Mucosa of rectum (tissue), 2 donors: ENCODE measurements at regions not wholly inside any gene's neighbourhood (a gene's known extent, or its start where the extent isn't known, plus 50 kb on each side); places are given as distances from the start of the nearest gene placed in this dataset.

Experiments used
- H3K27ac ChIP-seq, 2 donors: one replicate each; pipeline ENCODE4 v1.7.0; 2013; ENCODE audit warnings: inconsistent platforms in 2 of 2, low read depth in 2 of 2, low read length in 2 of 2
- H3K27me3 ChIP-seq, 2 donors: one replicate each; pipeline ENCODE4 v1.7.0; 2013; ENCODE audit warnings: low read length in 2 of 2; ENCODE audit not compliant: control insufficient read depth in 2 of 2, insufficient read depth in 2 of 2
- H3K36me3 ChIP-seq, 2 donors: one replicate each; pipeline ENCODE4 v1.7.0; 2013; ENCODE audit warnings: low read length in 2 of 2; ENCODE audit not compliant: control insufficient read depth in 2 of 2, insufficient read depth in 2 of 2
- H3K4me1 ChIP-seq, 2 donors: one replicate each; pipeline ENCODE4 v1.7.0; 2013; ENCODE audit warnings: low read length in 2 of 2, mild to moderate bottlenecking in 1 of 2; ENCODE audit not compliant: control insufficient read depth in 2 of 2, insufficient read depth in 2 of 2
- H3K4me3 ChIP-seq, 2 donors: one replicate each; pipeline ENCODE4 v1.7.0; 2013; ENCODE audit warnings: low read length in 2 of 2
- H3K9ac ChIP-seq, 2 donors: one replicate each; pipeline ENCODE4 v1.7.0; 2013; ENCODE audit warnings: low read length in 2 of 2, low read depth in 1 of 2, mild to moderate bottlenecking in 1 of 2
- H3K9me3 ChIP-seq, 2 donors: one replicate each; pipeline ENCODE4 v1.7.0; 2013; ENCODE audit warnings: low read length in 2 of 2; ENCODE audit not compliant: control insufficient read depth in 2 of 2
- donor health status: healthy.
- donor health status: Normal muscosa, but diverticular disease.

GRCh38 chr6:1136827-1137226 lies 175.1 kb upstream of the FOXQ1 start:
- Histone ChIP-seq H3K4me3 (no peak overlapping the region), H3K27me3 (no peaks in the 10 kb centered on the region), H3K9ac (no peak overlapping the region), H3K9me3 (no peaks in the 10 kb centered on the region), H3K4me1 (no peaks in the 10 kb centered on the region), H3K27ac (no peak overlapping the region), H3K36me3 (no peaks in the 10 kb centered on the region)

- no peak overlapping the region for H3K4me3 ChIP-seq
- H3K4me1 ChIP-seq = no peaks in the 10 kb centered on the region
- H3K9ac ChIP-seq = no peak overlapping the region
- no peaks in the 10 kb centered on the region for H3K36me3 ChIP-seq
- no peak overlapping the region for H3K27ac ChIP-seq
- H3K27me3 ChIP-seq = no peaks in the 10 kb centered on the region
- no peaks in the 10 kb centered on the region for H3K9me3 ChIP-seq
Measured at GRCh38 chr6:1136415-1136774, 175.5 kb upstream of the FOXQ1 start.

DNA sequence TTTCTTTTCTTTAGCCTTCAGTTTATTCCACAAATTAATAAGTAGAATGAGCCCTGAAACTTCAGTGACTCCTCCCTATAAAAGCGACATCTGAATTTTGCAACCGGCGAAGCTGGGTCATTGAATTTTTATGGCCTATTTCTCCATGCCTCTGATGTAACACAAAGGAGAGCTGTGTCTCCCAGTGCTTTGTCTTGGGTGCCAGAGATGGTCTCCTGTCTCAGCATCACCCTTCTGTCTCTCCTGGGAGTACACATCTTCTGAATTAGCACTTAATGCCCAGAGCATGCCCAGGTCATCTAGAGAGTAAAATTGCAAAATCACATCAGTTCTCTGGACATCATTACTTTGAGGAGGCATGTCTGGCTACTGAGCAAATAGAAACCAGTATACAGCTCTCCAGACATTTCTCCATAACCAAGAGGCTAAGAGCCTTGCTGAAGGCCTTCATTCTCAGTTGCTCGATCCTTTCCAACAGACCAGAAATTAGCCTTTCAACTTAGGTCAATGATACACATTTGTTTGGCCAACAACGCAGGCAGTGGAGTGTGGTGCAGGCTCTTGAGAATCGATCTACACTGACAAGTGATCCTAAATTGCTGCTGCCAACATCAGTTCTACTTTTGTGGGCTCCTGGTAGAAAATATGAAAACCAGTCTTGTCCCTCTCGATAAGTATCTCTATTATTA lies 176.0 kb upstream of the FOXQ1 start:
- no peaks in the 10 kb centered on the region for H3K36me3 ChIP-seq
- no peak overlapping the region for H3K27ac ChIP-seq
- H3K4me3 ChIP-seq = no peak overlapping the region
- no peaks in the 10 kb centered on the region for H3K4me1 ChIP-seq
- H3K9me3 ChIP-seq = no peaks in the 10 kb centered on the region
- no peaks in the 10 kb centered on the region for H3K27me3 ChIP-seq
- no peak overlapping the region for H3K9ac ChIP-seq

GRCh38 chr6:1131285-1132079 lies 180.4 kb upstream of the FOXQ1 start:
- no peak overlapping the region for H3K4me3 ChIP-seq
- H3K9ac ChIP-seq = no peak overlapping the region
- no peaks in the 10 kb centered on the region for H3K27me3 ChIP-seq
- H3K4me1 ChIP-seq = no peaks in the 10 kb centered on the region
- H3K27ac ChIP-seq = no peak overlapping the region
- no peaks in the 10 kb centered on the region for H3K9me3 ChIP-seq
- H3K36me3 ChIP-seq = no peaks in the 10 kb centered on the region

DNA sequence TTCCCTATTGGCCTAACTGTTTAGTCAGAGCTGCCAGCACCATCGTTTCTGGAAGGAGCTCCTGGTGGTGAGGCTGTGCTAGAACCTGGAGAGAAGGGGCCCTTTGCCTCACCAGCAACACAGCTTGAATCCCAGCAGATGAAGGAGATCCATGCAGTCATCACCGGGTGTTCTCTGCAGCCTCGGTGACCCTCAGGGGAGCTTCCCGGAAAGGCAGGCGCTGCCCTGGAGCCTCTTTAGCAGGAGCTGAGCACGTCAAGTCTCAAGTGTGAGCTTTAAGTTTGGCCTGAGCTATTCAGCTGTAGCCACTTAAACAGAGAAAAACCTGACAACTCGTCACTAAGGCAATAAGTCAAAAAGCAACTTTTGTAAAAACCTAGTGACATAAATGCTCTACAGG lies 181.2 kb upstream of the FOXQ1 start:
- H3K9me3 ChIP-seq = no peaks in the 10 kb centered on the region
- H3K27ac ChIP-seq = no peak overlapping the region
- H3K4me3 ChIP-seq = no peak overlapping the region
- no peaks in the 10 kb centered on the region for H3K27me3 ChIP-seq
- H3K36me3 ChIP-seq = no peaks in the 10 kb centered on the region
- no peak overlapping the region for H3K9ac ChIP-seq
- no peaks in the 10 kb centered on the region for H3K4me1 ChIP-seq

- Histone ChIP-seq H3K4me3 (no peak overlapping the region), H3K27ac (no peak overlapping the region), H3K9me3 (no peaks in the 10 kb centered on the region)
Measured at GRCh38 chr6:1129131-1129530, 182.8 kb upstream of the FOXQ1 start.

DNA sequence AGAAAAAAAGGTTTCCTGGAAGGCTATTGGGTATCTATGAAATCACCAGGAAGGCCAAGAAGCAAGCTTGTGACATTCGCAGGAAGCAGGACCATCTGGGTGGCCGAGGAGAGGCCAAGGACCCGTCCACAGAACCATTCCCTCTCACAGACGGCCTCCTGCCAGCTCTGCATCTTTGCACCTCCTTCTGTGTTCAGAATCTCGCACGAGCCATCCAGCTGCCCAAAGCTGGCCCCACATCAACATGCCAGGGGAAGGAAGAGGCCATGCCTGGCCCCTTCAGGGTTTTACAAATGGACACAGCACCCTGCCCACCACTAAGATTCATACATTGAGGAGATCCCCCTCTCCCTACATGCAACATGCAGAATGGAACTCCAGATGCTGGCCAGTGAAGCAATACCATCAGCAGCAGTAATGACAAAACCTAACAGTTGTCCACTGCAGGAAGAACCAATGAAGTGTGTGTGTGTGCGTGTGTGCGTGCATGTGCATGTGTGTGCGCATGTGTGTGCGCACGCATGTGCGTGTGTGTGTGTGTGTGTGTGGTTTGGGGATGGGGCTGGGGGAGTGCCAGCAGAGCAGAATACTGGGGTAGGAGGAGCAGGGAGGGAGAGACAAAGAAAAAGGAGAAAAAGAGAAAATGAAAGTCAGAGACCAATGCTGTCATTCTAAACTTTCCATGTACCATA lies 184.2 kb upstream of the FOXQ1 start:
- Histone ChIP-seq H3K36me3 (no peaks in the 10 kb centered on the region), H3K9ac (no peak overlapping the region), H3K4me1 (no peaks in the 10 kb centered on the region), H3K27ac (no peak overlapping the region), H3K4me3 (no peak overlapping the region), H3K9me3 (no peaks in the 10 kb centered on the region), H3K27me3 (no peaks in the 10 kb centered on the region)

More at GRCh38 chr6:1129131-1129530, 182.8 kb upstream of the FOXQ1 start:
- Histone ChIP-seq H3K36me3 (no peaks in the 10 kb centered on the region), H3K9ac (no peak overlapping the region), H3K4me1 (no peaks in the 10 kb centered on the region), H3K27me3 (no peaks in the 10 kb centered on the region)

DNA sequence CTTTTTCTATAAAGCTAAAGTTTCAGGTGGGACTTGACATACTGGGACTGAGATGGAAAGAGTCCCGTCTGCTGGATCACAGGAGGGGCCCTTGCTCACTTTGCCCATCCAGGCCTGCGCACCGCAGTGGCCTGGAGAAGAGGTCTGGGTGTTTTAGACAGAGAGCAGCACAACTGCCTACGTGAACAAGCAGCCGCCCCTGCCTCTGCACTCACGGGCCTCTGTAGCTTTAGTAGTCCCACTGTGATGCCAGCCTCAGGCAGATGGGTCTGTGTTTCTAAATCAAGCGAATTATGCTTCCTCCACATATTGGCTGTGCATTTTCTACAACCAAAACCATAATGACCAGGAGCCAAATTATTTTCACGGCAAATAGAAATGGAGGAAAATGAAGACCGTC lies 184.8 kb upstream of the FOXQ1 start:
- no peak overlapping the region for H3K27ac ChIP-seq
- no peaks in the 10 kb centered on the region for H3K4me1 ChIP-seq
- no peaks in the 10 kb centered on the region for H3K36me3 ChIP-seq

GRCh38 chr6:1126036-1126435 lies 185.9 kb upstream of the FOXQ1 start:
- Histone ChIP-seq H3K27me3 (no peaks in the 10 kb centered on the region), H3K27ac (no peak overlapping the region), H3K4me1 (no peaks in the 10 kb centered on the region), H3K36me3 (no peaks in the 10 kb centered on the region), H3K4me3 (no peak overlapping the region), H3K9ac (no peak overlapping the region), H3K9me3 (no peaks in the 10 kb centered on the region)

More for the DNA sequence above, 184.8 kb upstream of the FOXQ1 start:
- Histone ChIP-seq H3K27me3 (no peaks in the 10 kb centered on the region), H3K9ac (no peak overlapping the region), H3K9me3 (no peaks in the 10 kb centered on the region), H3K4me3 (no peak overlapping the region)

DNA sequence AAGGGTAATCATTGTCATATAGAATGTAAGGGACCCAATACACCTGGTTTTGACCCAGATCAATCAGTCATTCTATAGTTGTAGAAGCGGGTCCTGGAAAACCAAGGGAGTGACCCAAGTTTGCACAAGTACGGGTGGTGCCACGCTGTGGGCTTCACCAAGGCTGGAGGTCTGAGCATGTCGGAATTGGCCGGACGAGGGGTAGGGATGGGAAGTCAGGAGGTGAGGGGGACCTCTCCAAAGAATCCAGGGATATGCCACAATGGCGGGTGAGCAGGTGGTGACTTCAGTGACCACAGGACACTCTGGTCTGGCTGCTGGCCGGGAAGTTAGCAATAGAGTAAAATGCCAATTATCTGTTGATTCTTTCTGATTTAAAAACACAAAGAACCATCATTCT lies 186.6 kb upstream of the FOXQ1 start:
- no peak overlapping the region for H3K4me3 ChIP-seq
- no peaks in the 10 kb centered on the region for H3K9me3 ChIP-seq
- no peaks in the 10 kb centered on the region for H3K36me3 ChIP-seq
- no peaks in the 10 kb centered on the region for H3K27me3 ChIP-seq
- H3K27ac ChIP-seq = no peak overlapping the region
- no peaks in the 10 kb centered on the region for H3K4me1 ChIP-seq
- H3K9ac ChIP-seq = no peak overlapping the region
